KMS-11 (cell line): ENCODE measurements at regions not wholly inside any gene's neighbourhood (a gene's known extent, or its start where the extent isn't known, plus 50 kb on each side); places are given as distances from the start of the nearest gene placed in this dataset.

ENCODE experiments used
- H2AFZ ChIP-seq: fragments of 200-600 bp; sonication (generic); 2 replicates; pipeline ENCODE4 v1.6.1; 2016; ENCODE audit warnings: antibody characterized with exemption, mixed run types, low read depth
- H3K27ac ChIP-seq: fragments of 200-600 bp; sonication (generic); 2 replicates; pipeline ENCODE4 v1.6.1; 2016; ENCODE audit warnings: mild to moderate bottlenecking, mixed run types
- H3K27me3 ChIP-seq: fragments of 200-600 bp; sonication (generic); 2 replicates; pipeline ENCODE4 v1.6.1; 2017; ENCODE audit warnings: mild to moderate bottlenecking, low read depth, mixed run types, moderate library complexity; ENCODE audit not compliant: insufficient read depth
- H3K36me3 ChIP-seq: fragments of 200-600 bp; sonication (generic); 2 replicates; pipeline ENCODE4 v1.6.1; 2017; ENCODE audit warnings: mild to moderate bottlenecking, mixed run types; ENCODE audit not compliant: insufficient read depth
- H3K4me1 ChIP-seq: fragments of 200-600 bp; sonication (generic); 2 replicates; pipeline ENCODE4 v1.6.1; 2016; ENCODE audit warnings: mild to moderate bottlenecking, low read depth, mixed run types; ENCODE audit not compliant: poor library complexity, severe bottlenecking
- H3K4me2 ChIP-seq: fragments of 200-600 bp; sonication (generic); 2 replicates; pipeline ENCODE4 v1.7.0; 2016; ENCODE audit warnings: mild to moderate bottlenecking, mixed run types
- H3K4me3 ChIP-seq: fragments of 200-600 bp; sonication (generic); IDR thresholded peaks from 2 replicates; pipeline ENCODE4 v1.6.1; 2017; ENCODE audit warnings: low read depth, low read length, mixed read lengths; ENCODE audit not compliant: insufficient read depth
- H3K79me2 ChIP-seq: fragments of 200-600 bp; sonication (generic); 2 replicates; pipeline ENCODE4 v1.6.1; 2016; ENCODE audit warnings: low read depth, mixed run types; ENCODE audit not compliant: insufficient read depth
- H3K9ac ChIP-seq: fragments of 200-600 bp; sonication (generic); 2 replicates; pipeline ENCODE4 v1.6.1; 2016; ENCODE audit warnings: mild to moderate bottlenecking, mixed run types
- H4K20me1 ChIP-seq: fragments of 200-600 bp; sonication (generic); 2 replicates; pipeline ENCODE4 v1.6.1; 2016; ENCODE audit warnings: mild to moderate bottlenecking, mixed run types; ENCODE audit not compliant: insufficient read depth
- TF ChIP-seq, protein P1 (sequence below): fragments of 200-600 bp; sonication (generic); conservative IDR thresholded peaks from 2 replicates; pipeline ENCODE4 v1.6.1; 2017; ENCODE audit warnings: low read depth, mild to moderate bottlenecking, antibody characterized with exemption, low read length, moderate library complexity, mixed read lengths

DNA sequence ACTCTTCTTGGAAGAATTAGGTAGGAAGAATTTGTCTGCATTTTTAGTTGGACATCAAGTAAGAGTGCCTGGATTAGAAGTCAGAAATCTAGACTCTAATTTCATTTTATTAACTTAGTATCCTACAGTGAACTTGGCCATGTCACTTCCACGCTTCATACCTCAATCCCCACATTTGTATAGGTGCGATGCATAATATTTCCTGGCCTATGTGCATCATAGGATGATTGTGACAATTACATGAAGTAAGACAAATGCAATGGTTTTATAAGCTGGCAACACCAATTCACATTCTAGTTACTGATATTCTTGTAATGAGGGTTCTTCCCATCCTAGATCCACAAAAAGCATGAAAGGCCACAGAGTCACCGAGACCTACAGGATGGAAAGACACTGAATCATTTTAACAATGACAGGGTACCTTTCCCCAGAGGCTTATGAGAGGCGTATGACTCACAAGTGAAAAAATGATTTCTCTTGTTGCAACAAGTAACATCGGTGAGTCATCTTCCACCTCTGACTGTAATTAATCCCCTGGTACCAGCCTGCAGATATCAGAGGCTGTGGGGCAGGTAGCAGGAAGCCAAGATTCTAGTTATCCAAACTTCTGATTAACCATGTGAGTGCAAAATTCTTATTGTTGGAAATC, 56.0 kb upstream of the OR5AK2 start:
- H3K27ac ChIP-seq = no peak overlapping the region
- H3K9ac ChIP-seq = no peak overlapping the region

DNA sequence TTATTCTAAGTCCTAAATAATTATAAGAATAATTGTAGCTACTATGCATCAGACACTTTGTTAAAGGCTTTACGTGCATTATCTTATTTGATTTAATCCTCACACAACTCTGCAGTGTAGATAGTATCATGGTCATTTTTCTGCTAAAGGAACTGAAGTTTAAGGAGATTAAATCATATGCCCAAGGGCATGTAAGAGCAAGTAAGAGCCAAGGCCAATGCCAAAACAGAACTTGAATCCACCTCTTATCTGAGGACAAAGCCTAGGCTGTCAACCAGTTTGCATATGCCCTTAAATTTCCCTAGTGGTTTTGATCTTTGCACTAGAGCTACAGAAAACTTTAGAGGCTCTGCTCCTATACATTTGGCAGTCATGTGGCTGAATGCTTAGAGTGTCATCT, 65.6 kb upstream of the OR5AK2 start:
- TF ChIP-seq, protein P1, sequence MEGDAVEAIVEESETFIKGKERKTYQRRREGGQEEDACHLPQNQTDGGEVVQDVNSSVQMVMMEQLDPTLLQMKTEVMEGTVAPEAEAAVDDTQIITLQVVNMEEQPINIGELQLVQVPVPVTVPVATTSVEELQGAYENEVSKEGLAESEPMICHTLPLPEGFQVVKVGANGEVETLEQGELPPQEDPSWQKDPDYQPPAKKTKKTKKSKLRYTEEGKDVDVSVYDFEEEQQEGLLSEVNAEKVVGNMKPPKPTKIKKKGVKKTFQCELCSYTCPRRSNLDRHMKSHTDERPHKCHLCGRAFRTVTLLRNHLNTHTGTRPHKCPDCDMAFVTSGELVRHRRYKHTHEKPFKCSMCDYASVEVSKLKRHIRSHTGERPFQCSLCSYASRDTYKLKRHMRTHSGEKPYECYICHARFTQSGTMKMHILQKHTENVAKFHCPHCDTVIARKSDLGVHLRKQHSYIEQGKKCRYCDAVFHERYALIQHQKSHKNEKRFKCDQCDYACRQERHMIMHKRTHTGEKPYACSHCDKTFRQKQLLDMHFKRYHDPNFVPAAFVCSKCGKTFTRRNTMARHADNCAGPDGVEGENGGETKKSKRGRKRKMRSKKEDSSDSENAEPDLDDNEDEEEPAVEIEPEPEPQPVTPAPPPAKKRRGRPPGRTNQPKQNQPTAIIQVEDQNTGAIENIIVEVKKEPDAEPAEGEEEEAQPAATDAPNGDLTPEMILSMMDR = no peak
- no peaks in the 10 kb centered on the region for H4K20me1 ChIP-seq
- H3K4me1 ChIP-seq = no peaks in the 10 kb centered on the region
- no peak overlapping the region for H3K27ac ChIP-seq
- H3K9ac ChIP-seq = no peak overlapping the region
- no peaks in the 10 kb centered on the region for H3K27me3 ChIP-seq
- H2AFZ ChIP-seq = no peak overlapping the region
- no peak overlapping the region for H3K4me3 ChIP-seq
- H3K79me2 ChIP-seq = no peaks in the 10 kb centered on the region
- H3K4me2 ChIP-seq = no peak overlapping the region
- no peaks in the 10 kb centered on the region for H3K36me3 ChIP-seq

More for the DNA sequence above, 56.0 kb upstream of the OR5AK2 start:
- no peak overlapping the region for H2AFZ ChIP-seq
- H3K4me1 ChIP-seq = no peaks in the 10 kb centered on the region
- no peaks in the 10 kb centered on the region for H4K20me1 ChIP-seq
- no peaks in the 10 kb centered on the region for H3K27me3 ChIP-seq
- H3K79me2 ChIP-seq = no peaks in the 10 kb centered on the region
- no peaks in the 10 kb centered on the region for H3K36me3 ChIP-seq
- no peak overlapping the region for H3K4me2 ChIP-seq
- no peak overlapping the region for H3K4me3 ChIP-seq
- TF ChIP-seq, protein P1 = no peak

DNA sequence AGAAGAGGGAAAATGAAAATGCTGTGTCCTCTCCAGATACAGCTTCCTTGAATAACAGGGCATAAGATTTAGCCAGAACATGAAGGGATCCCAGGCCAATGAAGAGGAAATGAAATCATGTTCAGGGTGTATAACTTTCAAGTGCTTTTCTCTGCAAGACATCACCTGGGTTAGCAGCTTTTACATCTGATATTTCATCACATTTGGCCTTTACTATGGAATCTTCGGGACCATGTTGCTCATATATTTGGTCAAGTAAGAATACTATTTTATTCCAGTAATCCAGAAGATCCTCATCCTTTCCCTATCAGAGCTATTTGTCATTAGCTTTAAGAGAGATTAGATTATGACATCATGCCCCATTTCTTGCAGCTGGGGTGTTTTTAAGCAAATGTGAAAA, 66.3 kb upstream of the OR5AK2 start:
- Histone ChIP-seq H3K79me2 (no peaks in the 10 kb centered on the region), H3K27ac (no peak overlapping the region), H4K20me1 (no peaks in the 10 kb centered on the region), H3K27me3 (no peaks in the 10 kb centered on the region), H3K9ac (no peak overlapping the region), H3K4me2 (no peak overlapping the region), H3K4me1 (no peaks in the 10 kb centered on the region), H3K4me3 (no peak overlapping the region), H2AFZ (no peak overlapping the region), H3K36me3 (no peaks in the 10 kb centered on the region)
- TF ChIP-seq, protein P1 = no peak

DNA sequence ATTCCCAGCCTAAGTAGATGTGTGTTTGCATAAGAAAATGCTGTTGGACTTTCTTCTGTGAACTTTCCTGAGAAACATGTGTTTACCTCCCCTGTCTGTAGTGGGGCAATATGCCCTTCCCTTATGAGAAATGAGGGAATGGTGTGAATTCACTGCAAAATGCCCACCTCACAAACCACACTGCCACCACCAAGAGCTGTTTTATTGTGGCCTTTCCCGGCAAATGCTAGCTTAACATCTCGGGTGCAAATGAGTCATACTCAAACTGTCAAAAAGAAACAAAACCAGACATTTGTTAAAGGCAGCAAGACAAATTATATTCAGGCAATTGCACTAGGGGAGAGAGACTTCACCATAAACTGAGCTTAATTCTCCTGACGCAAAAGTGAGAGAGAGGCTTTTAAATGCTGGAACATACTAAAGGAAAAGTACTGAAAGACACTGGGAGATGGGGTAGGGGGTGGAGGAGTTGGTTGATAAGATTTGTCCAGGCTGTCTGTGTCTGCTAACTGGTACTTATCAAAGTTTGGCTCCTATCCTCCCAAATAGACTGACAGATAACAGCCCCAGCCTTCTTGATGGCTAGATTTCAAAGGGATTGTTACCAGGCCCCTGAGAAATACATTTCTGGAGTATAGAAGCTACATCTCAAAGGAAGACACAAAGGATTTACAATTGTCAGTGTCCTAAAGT, 70.9 kb upstream of the OR5AK2 start:
- Histone ChIP-seq H3K9ac (no peak overlapping the region), H3K4me1 (no peaks in the 10 kb centered on the region), H3K4me2 (no peak overlapping the region), H3K79me2 (no peaks in the 10 kb centered on the region), H3K27ac (no peak overlapping the region), H3K4me3 (no peak overlapping the region), H3K27me3 (no peaks in the 10 kb centered on the region), H4K20me1 (no peaks in the 10 kb centered on the region), H3K36me3 (no peaks in the 10 kb centered on the region), H2AFZ (no peak overlapping the region)
- TF ChIP-seq, protein P1 = no peak
